HK-2 (cell line): ENCODE measurements at regions not wholly inside any gene's neighbourhood (a gene's known extent, or its start where the extent isn't known, plus 50 kb on each side); places are given as distances from the start of the nearest gene placed in this dataset.

Experiments
- DNase-seq: peaks from one replicate; pipeline ENCODE4 v3.0.0-alpha.2; 2018; ENCODE audit not compliant: unreplicated experiment

- DNase-seq = no peak
Measured at GRCh38 chr18:77517901-77518300, 268.3 kb downstream of the GALR1 start.

GRCh38 chr18:77520767-77521166 is 271.1 kb downstream of the GALR1 start:
- no peak for DNase-seq

GRCh38 chr18:77522051-77522675 is 272.5 kb downstream of the GALR1 start:
- no peak for DNase-seq

- DNase-seq = no peak
Measured at GRCh38 chr18:77524909-77525308, 275.3 kb downstream of the GALR1 start.

- no peak for DNase-seq
Measured at GRCh38 chr18:77526962-77527361, 277.3 kb downstream of the GALR1 start.

- no peak for DNase-seq
Measured at GRCh38 chr18:77528872-77529271, 279.2 kb downstream of the GALR1 start.

GRCh38 chr18:77529492-77530176 is 280.0 kb downstream of the GALR1 start:
- DNase-seq = no peak

GRCh38 chr18:77530732-77531131 is 281.1 kb downstream of the GALR1 start:
- no peak for DNase-seq

GRCh38 chr18:77539860-77540259 is 290.2 kb downstream of the GALR1 start:
- DNase-seq = no peak

- no peak for DNase-seq
Measured at GRCh38 chr18:77544792-77545191, 295.1 kb downstream of the GALR1 start.

GRCh38 chr18:77547757-77548156 is 298.1 kb downstream of the GALR1 start:
- DNase-seq = no peak

GRCh38 chr18:77548790-77549420 is 299.3 kb downstream of the GALR1 start:
- DNase-seq = no peak

GRCh38 chr18:77550625-77551024 is 301.0 kb downstream of the GALR1 start:
- no peak for DNase-seq

- DNase-seq = no peak
Measured at GRCh38 chr18:77551055-77551454, 301.4 kb downstream of the GALR1 start.

GRCh38 chr18:77552945-77553344 is 303.3 kb downstream of the GALR1 start:
- no peak for DNase-seq

GRCh38 chr18:77554061-77554460 is 304.4 kb downstream of the GALR1 start:
- no peak for DNase-seq

GRCh38 chr18:77557046-77557587 is 307.5 kb downstream of the GALR1 start:
- no peak for DNase-seq

- DNase-seq = no peak
Measured at GRCh38 chr18:77559274-77559910, 309.7 kb downstream of the GALR1 start.

GRCh38 chr18:77560341-77560992 is 310.8 kb downstream of the GALR1 start:
- DNase-seq = no peak

GRCh38 chr18:77566604-77567003 is 317.0 kb downstream of the GALR1 start:
- no peak for DNase-seq

GRCh38 chr18:77567205-77567604 is 317.6 kb downstream of the GALR1 start:
- DNase-seq = no peak

GRCh38 chr18:77571743-77572142 is 322.1 kb downstream of the GALR1 start:
- no peak for DNase-seq
